Tibial artery (tissue), 4 donors: ENCODE measurements at regions not wholly inside any gene's neighbourhood (a gene's known extent, or its start where the extent isn't known, plus 50 kb on each side); places are given as distances from the start of the nearest gene placed in this dataset.

Experiments
- DNase-seq, 2 donors: peaks; one replicate each; pipeline ENCODE4 v3.0.0-alpha.2; 2019
- H3K27ac ChIP-seq, 2 donors: fragments of 200-600 bp; sonication (generic) in 1 of 2; 1 replicate in 1 of 2; 2 replicates in 1 of 2; pipeline ENCODE4 v1.5.1; 2018 to 2019; ENCODE audit warnings: mild to moderate bottlenecking in 1 of 2
- H3K27me3 ChIP-seq, 2 donors: fragments of 200-600 bp; sonication (generic) in 1 of 2; one replicate each; pipeline versions ENCODE4 v1.5.1 to v1.6.0; 2016 to 2019
- H3K36me3 ChIP-seq, 3 donors: fragments of 200-600 bp; sonication (generic) in 2 of 3; one replicate each; pipeline ENCODE4 v1.5.1; 2016 to 2019; ENCODE audit warnings: mild to moderate bottlenecking in 2 of 3
- H3K4me1 ChIP-seq, 4 donors: fragments of 200-600 bp; sonication (generic) in 2 of 4; 1 replicate in 3 of 4; 2 replicates in 1 of 4; pipeline ENCODE4 v1.5.1; 2016 to 2019
- H3K4me3 ChIP-seq, 2 donors: fragments of 200-600 bp; sonication (generic) in 1 of 2; 1 replicate in 1 of 2; 2 replicates in 1 of 2; pipeline ENCODE4 v1.5.1; 2018 to 2019; ENCODE audit warnings: mild to moderate bottlenecking in 2 of 2
- H3K9me3 ChIP-seq, 3 donors: fragments of 200-600 bp; sonication (generic) in 1 of 3; one replicate each; pipeline ENCODE4 v1.5.1; 2016 to 2019
- CTCF ChIP-seq, 2 experiments: fragments of 200-600 bp in 1 of 2; fragments of 450-650 bp in 1 of 2; IDR thresholded peaks; one replicate each; pipeline ENCODE4 v1.5.1; 2017 to 2019; ENCODE audit warnings: antibody characterized with exemption in 2 of 2, mild to moderate bottlenecking in 1 of 2, moderate library complexity in 1 of 2
- intact Hi-C: fragments of 100-400 bp; cut with DNase I; formaldehyde crosslinking; loops from one replicate; pipeline ENCODE4 v1.15.0; 2023; ENCODE audit warnings: low total_unique reads

- TF ChIP-seq CTCF (IDR thresholded peaks at IDR 0.05): no peak
These were observed 86.0 kb upstream of the DUSP22 start for GRCh38 chr6:206264-206663.

GRCh38 chr6:208364-208763, 83.9 kb upstream of the DUSP22 start:
- intact Hi-C loops: no loop called here
- H3K4me1 ChIP-seq: no peaks in the 10 kb centered on the region

More at GRCh38 chr6:206264-206663, 86.0 kb upstream of the DUSP22 start:
- Histone ChIP-seq H3K4me3 (no peak overlapping the region), H3K27me3 (peaks cover 0 to 25% of the 10 kb centered on the region in 2 donors), H3K4me1 (no peaks in the 10 kb centered on the region), H3K27ac (no peak overlapping the region), H3K36me3 (no peaks in the 10 kb centered on the region), H3K9me3 (no peaks in the 10 kb centered on the region)
- DNase-seq: no peak
- intact Hi-C loops: no loop called here

GRCh38 chr6:208938-209337, 83.3 kb upstream of the DUSP22 start:
- Histone ChIP-seq H3K9me3 (no peaks in the 10 kb centered on the region), H3K4me1 (no peaks in the 10 kb centered on the region), H3K27ac (no peak overlapping the region), H3K36me3 (no peaks in the 10 kb centered on the region), H3K4me3 (no peak overlapping the region), H3K27me3 (peaks cover 0 to 29% of the 10 kb centered on the region in 2 donors)
- intact Hi-C loops: no loop called here
- no peak for DNase-seq
- no peak for TF ChIP-seq CTCF (IDR thresholded peaks at IDR 0.05)

More at GRCh38 chr6:208364-208763, 83.9 kb upstream of the DUSP22 start:
- TF ChIP-seq CTCF (IDR thresholded peaks at IDR 0.05): no peak
- Histone ChIP-seq H3K9me3 (no peaks in the 10 kb centered on the region), H3K27ac (no peak overlapping the region), H3K4me3 (no peak overlapping the region), H3K27me3 (peaks cover 0 to 25% of the 10 kb centered on the region in 2 donors), H3K36me3 (no peaks in the 10 kb centered on the region)
- DNase-seq: no peak

- H3K27ac ChIP-seq: no peak overlapping the region
- no peak overlapping the region for H3K4me3 ChIP-seq
- peaks cover 0 to 32% of the 10 kb centered on the region in 2 donors for H3K27me3 ChIP-seq
- no peaks in the 10 kb centered on the region for H3K9me3 ChIP-seq
- intact Hi-C loops: no loop called here
- H3K36me3 ChIP-seq: no peaks in the 10 kb centered on the region
- TF ChIP-seq CTCF (IDR thresholded peaks at IDR 0.05): no peak
- no peaks in the 10 kb centered on the region for H3K4me1 ChIP-seq
- no peak for DNase-seq
These were observed 82.7 kb upstream of the DUSP22 start for GRCh38 chr6:209432-210103.

GRCh38 chr6:210104-210456, 82.2 kb upstream of the DUSP22 start:
- Histone ChIP-seq H3K27me3 (peaks cover 0 to 32% of the 10 kb centered on the region in 2 donors), H3K9me3 (no peaks in the 10 kb centered on the region), H3K36me3 (no peaks in the 10 kb centered on the region), H3K27ac (no peak overlapping the region), H3K4me3 (no peak overlapping the region), H3K4me1 (no peaks in the 10 kb centered on the region)
- intact Hi-C loops: no loop called here
- DNase-seq: no peak
- no peak for TF ChIP-seq CTCF (IDR thresholded peaks at IDR 0.05)
